Right lung (tissue), 2 donors: ENCODE measurements at regions not wholly inside any gene's neighbourhood (a gene's known extent, or its start where the extent isn't known, plus 50 kb on each side); places are given as distances from the start of the nearest gene placed in this dataset.

Source experiments
- DNase-seq, 2 donors: peaks; one replicate each; pipeline ENCODE4 v3.0.0-alpha.2; 2013

- no peak for DNase-seq
These were observed 557.5 kb upstream of the GOLIM4 start for GRCh38 chr3:168653255-168653654.

- DNase-seq: no peak
These were observed 552.6 kb upstream of the GOLIM4 start for GRCh38 chr3:168648321-168648720.

GRCh38 chr3:168647582-168647981 is 551.9 kb upstream of the GOLIM4 start:
- DNase-seq: no peak

GRCh38 chr3:168645180-168645579 is 549.5 kb upstream of the GOLIM4 start:
- no peak for DNase-seq

GRCh38 chr3:168628549-168628948 is 532.8 kb upstream of the GOLIM4 start:
- DNase-seq: no peak

GRCh38 chr3:168625477-168625876 is 529.8 kb upstream of the GOLIM4 start:
- no peak for DNase-seq

GRCh38 chr3:168624892-168625448 is 529.2 kb upstream of the GOLIM4 start:
- DNase-seq: no peak

GRCh38 chr3:168624195-168624594 is 528.5 kb upstream of the GOLIM4 start:
- no peak for DNase-seq

- DNase-seq: no peak
These were observed 527.1 kb upstream of the GOLIM4 start for GRCh38 chr3:168622795-168623194.

- DNase-seq: peak in 1 of 2 donors; percentile 2
These were observed 525.1 kb upstream of the GOLIM4 start for GRCh38 chr3:168620854-168621253.

- no peak for DNase-seq
These were observed 523.2 kb upstream of the GOLIM4 start for GRCh38 chr3:168618827-168619470.

GRCh38 chr3:168617658-168618057 is 521.9 kb upstream of the GOLIM4 start:
- DNase-seq: no peak

- DNase-seq: no peak
These were observed 521.2 kb upstream of the GOLIM4 start for GRCh38 chr3:168616915-168617314.

- DNase-seq: no peak
These were observed 519.8 kb upstream of the GOLIM4 start for GRCh38 chr3:168615493-168616020.

- DNase-seq: no peak
These were observed 517.4 kb upstream of the GOLIM4 start for GRCh38 chr3:168613151-168613550.

GRCh38 chr3:168612671-168613070 is 516.9 kb upstream of the GOLIM4 start:
- DNase-seq: no peak

GRCh38 chr3:168611826-168612225 is 516.1 kb upstream of the GOLIM4 start:
- no peak for DNase-seq

- no peak for DNase-seq
These were observed 513.2 kb upstream of the GOLIM4 start for GRCh38 chr3:168608926-168609325.

GRCh38 chr3:168604767-168605166 is 509.0 kb upstream of the GOLIM4 start:
- DNase-seq: no peak

- DNase-seq: no peak
These were observed 502.5 kb upstream of the GOLIM4 start for GRCh38 chr3:168598250-168598649.

- no peak for DNase-seq
These were observed 500.6 kb upstream of the GOLIM4 start for GRCh38 chr3:168596175-168596823.

GRCh38 chr3:168591587-168591986 is 495.9 kb upstream of the GOLIM4 start:
- no peak for DNase-seq

GRCh38 chr3:168589376-168589775 is 493.7 kb upstream of the GOLIM4 start:
- no peak for DNase-seq
